ENCODE measurements at regions not wholly inside any gene's neighbourhood (a gene's known extent, or its start where the extent isn't known, plus 50 kb on each side); places are given as distances from the start of the nearest gene placed in this dataset.
A peak's percentile ranks its signal among the peaks of the same experiment; 100 is the strongest.

GRCh38 chrX:87896057-87896456, 378.5 kb downstream of the KLHL4 start:
- no peaks in the 10 kb centered on the region for H3K4me1 Mint-ChIP-seq (ENCODE audit: low read depth, unreplicated experiment)
- FAIRE-seq = peak; percentile 32
- no peaks in the 10 kb centered on the region for H3K27me3 Mint-ChIP-seq (ENCODE audit: low read depth, unreplicated experiment)

GRCh38 chrX:87900320-87900908, 382.8 kb downstream of the KLHL4 start:
- no peaks in the 10 kb centered on the region for H3K36me3 Mint-ChIP-seq (ENCODE audit: low read depth, unreplicated experiment)
- Histone ChIP-seq H3K9me3 (ENCODE audit: insufficient read depth, low read depth, low read length) (no peaks in the 10 kb centered on the region), H3K9ac (ENCODE audit: low read length) (no peak overlapping the region), H4K20me1 (ENCODE audit: insufficient read depth, low read length) (no peaks in the 10 kb centered on the region), H3K27me3 (ENCODE audit: insufficient read depth, low read length) (no peaks in the 10 kb centered on the region), H3K4me3 (ENCODE audit: insufficient read depth, low read depth, low read length) (no peak overlapping the region), H3K4me1 (ENCODE audit: insufficient read depth, low read length) (no peaks in the 10 kb centered on the region), H3K79me2 (ENCODE audit: insufficient read depth, low read length) (no peaks in the 10 kb centered on the region), H3K27ac (ENCODE audit: low read depth, low read length) (no peak overlapping the region), H3K36me3 (ENCODE audit: insufficient read depth, low read length) (no peaks in the 10 kb centered on the region), H3K4me2 (ENCODE audit: low read length) (no peak overlapping the region), H2AFZ (ENCODE audit: low read depth, low read length) (no peak overlapping the region)
- DNase-seq (ENCODE audit: low read depth) (no peak), FAIRE-seq (no peak)
- no peaks in the 10 kb centered on the region for H3K27me3 Mint-ChIP-seq (ENCODE audit: low read depth, unreplicated experiment)
- no peaks in the 10 kb centered on the region for H3K9me3 Mint-ChIP-seq (ENCODE audit: unreplicated experiment)
- TF ChIP-seq CTCF (IDR thresholded peaks at IDR 0.05; ENCODE audit: insufficient read depth, low read depth, low read length) (no peak), EZH2 (IDR thresholded peaks at IDR 0.05; ENCODE audit: insufficient read depth, low read length) (no peak)
- no peaks in the 10 kb centered on the region for H3K4me1 Mint-ChIP-seq (ENCODE audit: low read depth, unreplicated experiment)
- no peak overlapping the region for H3K27ac Mint-ChIP-seq (ENCODE audit: unreplicated experiment)
- no peak overlapping the region for H3K4me3 Mint-ChIP-seq (ENCODE audit: unreplicated experiment)

More at GRCh38 chrX:87896057-87896456, 378.5 kb downstream of the KLHL4 start:
- Mint-ChIP-seq H3K36me3 (ENCODE audit: low read depth, unreplicated experiment) (no peaks in the 10 kb centered on the region), H3K27ac (ENCODE audit: unreplicated experiment) (no peak overlapping the region), H3K4me3 (ENCODE audit: unreplicated experiment) (no peak overlapping the region), H3K9me3 (ENCODE audit: unreplicated experiment) (no peaks in the 10 kb centered on the region)
- Histone ChIP-seq H3K4me2 (ENCODE audit: low read length) (no peak overlapping the region), H3K9ac (ENCODE audit: low read length) (no peak overlapping the region), H3K27me3 (ENCODE audit: insufficient read depth, low read length) (no peaks in the 10 kb centered on the region), H3K4me1 (ENCODE audit: insufficient read depth, low read length) (no peaks in the 10 kb centered on the region), H3K9me3 (ENCODE audit: insufficient read depth, low read depth, low read length) (no peaks in the 10 kb centered on the region), H3K4me3 (ENCODE audit: insufficient read depth, low read depth, low read length) (no peak overlapping the region), H3K36me3 (ENCODE audit: insufficient read depth, low read length) (no peaks in the 10 kb centered on the region), H3K27ac (ENCODE audit: low read depth, low read length) (no peak overlapping the region), H2AFZ (ENCODE audit: low read depth, low read length) (no peak overlapping the region), H4K20me1 (ENCODE audit: insufficient read depth, low read length) (no peaks in the 10 kb centered on the region), H3K79me2 (ENCODE audit: insufficient read depth, low read length) (no peaks in the 10 kb centered on the region)
- no peak for TF ChIP-seq CTCF (IDR thresholded peaks at IDR 0.05; ENCODE audit: insufficient read depth, low read depth, low read length)
- TF ChIP-seq EZH2 (IDR thresholded peaks at IDR 0.05; ENCODE audit: insufficient read depth, low read length) = no peak
- no peak for DNase-seq (ENCODE audit: low read depth)

GRCh38 chrX:87901060-87901459, 383.5 kb downstream of the KLHL4 start:
- no peak overlapping the region for H3K4me2 ChIP-seq (ENCODE audit: low read length)
- no peaks in the 10 kb centered on the region for H3K9me3 ChIP-seq (ENCODE audit: insufficient read depth, low read depth, low read length)
- no peaks in the 10 kb centered on the region for H3K9me3 Mint-ChIP-seq (ENCODE audit: unreplicated experiment)
- H3K4me1 ChIP-seq (ENCODE audit: insufficient read depth, low read length) = no peaks in the 10 kb centered on the region
- no peak overlapping the region for H2AFZ ChIP-seq (ENCODE audit: low read depth, low read length)
- H3K79me2 ChIP-seq (ENCODE audit: insufficient read depth, low read length) = no peaks in the 10 kb centered on the region
- H3K36me3 ChIP-seq (ENCODE audit: insufficient read depth, low read length) = no peaks in the 10 kb centered on the region
- TF ChIP-seq EZH2 (IDR thresholded peaks at IDR 0.05; ENCODE audit: insufficient read depth, low read length) (no peak), CTCF (IDR thresholded peaks at IDR 0.05; ENCODE audit: insufficient read depth, low read depth, low read length) (no peak)
- H3K9ac ChIP-seq (ENCODE audit: low read length) = no peak overlapping the region
- no peaks in the 10 kb centered on the region for H3K4me1 Mint-ChIP-seq (ENCODE audit: low read depth, unreplicated experiment)
- no peak overlapping the region for H3K4me3 Mint-ChIP-seq (ENCODE audit: unreplicated experiment)
- H4K20me1 ChIP-seq (ENCODE audit: insufficient read depth, low read length) = no peaks in the 10 kb centered on the region
- H3K27ac ChIP-seq (ENCODE audit: low read depth, low read length) = no peak overlapping the region
- H3K27me3 ChIP-seq (ENCODE audit: insufficient read depth, low read length) = no peaks in the 10 kb centered on the region
- no peaks in the 10 kb centered on the region for H3K27me3 Mint-ChIP-seq (ENCODE audit: low read depth, unreplicated experiment)
- H3K4me3 ChIP-seq (ENCODE audit: insufficient read depth, low read depth, low read length) = no peak overlapping the region
- H3K27ac Mint-ChIP-seq (ENCODE audit: unreplicated experiment) = no peak overlapping the region
- FAIRE-seq (no peak), DNase-seq (ENCODE audit: low read depth) (no peak)
- no peaks in the 10 kb centered on the region for H3K36me3 Mint-ChIP-seq (ENCODE audit: low read depth, unreplicated experiment)

Measured in astrocyte (in vitro differentiated cells and primary cell).